ENCODE measurements at regions not wholly inside any gene's neighbourhood (a gene's known extent, or its start where the extent isn't known, plus 50 kb on each side); places are given as distances from the start of the nearest gene placed in this dataset.

- no peak for DNase-seq (ENCODE audit: low read depth)
These were observed 1097.8 kb upstream of the SLC10A2 start for GRCh38 chr13:104163866-104164630.

GRCh38 chr13:104160536-104160935 is 1094.3 kb upstream of the SLC10A2 start:
- DNase-seq (ENCODE audit: low read depth), result no peak

DNA sequence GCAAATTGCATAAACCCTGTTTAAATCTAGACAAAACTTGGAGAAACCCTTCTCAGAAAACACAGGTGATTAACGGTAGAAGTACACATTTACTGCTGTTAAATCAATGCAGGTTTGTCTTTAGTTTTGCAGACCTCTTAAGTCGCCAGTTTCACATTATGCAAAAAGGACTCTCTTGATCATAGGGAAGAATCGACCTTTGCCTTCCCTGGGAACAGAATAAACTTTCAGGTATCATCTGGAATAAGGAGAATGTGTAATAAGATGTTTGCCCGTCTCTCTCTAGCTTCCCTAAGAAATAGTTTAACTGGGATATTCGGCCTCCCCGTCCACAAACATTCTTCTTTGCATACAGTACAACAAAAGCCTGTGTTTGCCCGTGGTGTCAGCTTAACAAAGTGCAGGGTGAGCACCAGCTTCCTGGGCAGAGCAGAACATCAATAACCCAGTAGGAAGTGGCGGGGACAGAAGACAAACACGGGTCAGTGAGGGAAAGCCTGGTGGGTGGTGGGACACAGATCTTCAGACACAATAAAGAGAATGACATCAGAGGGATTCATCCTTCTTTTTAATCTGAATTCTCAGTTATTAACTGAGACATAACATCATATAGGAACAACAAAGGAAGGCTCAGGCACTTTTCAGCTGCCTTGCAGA is 1077.7 kb upstream of the SLC10A2 start:
- DNase-seq (ENCODE audit: low read depth), result no peak

- no peak for DNase-seq (ENCODE audit: low read depth)
These were observed 1074.3 kb upstream of the SLC10A2 start for GRCh38 chr13:104140552-104140951.

- no peak for DNase-seq (ENCODE audit: low read depth)
These were observed 1071.2 kb upstream of the SLC10A2 start for GRCh38 chr13:104137416-104137815.

DNA sequence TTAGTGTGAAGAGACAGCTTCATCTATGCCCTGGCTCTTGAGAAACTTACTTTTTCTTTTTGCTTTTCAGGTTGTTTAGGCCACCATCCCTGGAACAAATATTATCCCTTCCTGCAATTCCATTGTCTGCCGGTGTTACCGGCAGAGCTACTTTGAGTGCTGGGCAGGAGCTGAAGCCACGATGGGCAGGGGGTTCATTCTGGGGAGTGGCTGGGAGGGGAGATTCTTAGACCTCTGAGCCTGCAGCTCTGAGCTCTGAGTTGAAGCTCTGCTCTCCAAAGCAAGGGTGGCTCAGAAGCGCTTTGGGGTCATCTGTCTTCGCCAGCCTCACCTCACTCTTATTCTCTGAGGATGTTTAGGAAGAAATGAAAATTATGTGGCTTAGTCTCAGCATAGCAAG is 1066.6 kb upstream of the SLC10A2 start:
- no peak for DNase-seq (ENCODE audit: low read depth)

DNA sequence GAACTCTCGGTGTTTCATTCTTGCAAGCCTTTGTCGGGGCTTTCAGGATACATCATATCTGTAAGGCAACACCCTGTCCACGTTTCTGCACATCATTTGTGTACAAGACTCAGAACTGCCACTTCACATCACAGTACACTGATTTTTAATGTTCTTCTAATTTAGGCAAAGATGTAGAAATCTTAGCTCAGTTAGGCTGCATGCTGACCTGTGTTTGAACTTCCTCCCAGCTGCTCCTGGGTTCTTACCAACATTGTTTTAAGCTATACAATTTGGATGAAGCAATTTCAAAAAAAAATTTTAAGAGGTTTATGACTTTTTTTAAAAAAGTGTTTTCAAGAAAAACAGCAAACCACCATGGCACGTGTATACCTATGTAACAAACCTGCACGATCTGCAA is 1047.9 kb upstream of the SLC10A2 start:
- no peak for DNase-seq (ENCODE audit: low read depth)

DNA sequence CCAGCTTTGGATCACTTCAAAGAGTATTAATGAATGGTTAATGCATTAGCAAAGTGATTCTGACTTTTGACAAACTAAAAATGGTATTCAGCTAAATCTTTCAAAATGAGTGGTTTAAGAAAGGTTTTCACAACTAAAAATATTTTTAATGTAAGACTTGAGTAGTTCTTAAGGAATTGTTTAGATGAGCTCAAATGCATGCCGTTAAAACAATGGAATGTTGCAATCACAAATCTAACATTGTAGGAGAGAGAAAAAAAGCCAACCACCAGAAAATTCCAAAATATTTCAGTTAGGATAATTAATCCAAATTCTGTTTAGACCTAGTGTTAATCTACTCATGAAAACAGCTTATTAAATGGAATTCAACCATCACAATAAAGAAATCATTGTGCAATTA is 1044.8 kb upstream of the SLC10A2 start:
- DNase-seq (ENCODE audit: low read depth), result no peak

- no peak for DNase-seq (ENCODE audit: low read depth)
These were observed 1040.6 kb upstream of the SLC10A2 start for GRCh38 chr13:104106705-104107393.

- no peak for DNase-seq (ENCODE audit: low read depth)
These were observed 1039.5 kb upstream of the SLC10A2 start for GRCh38 chr13:104105418-104106355.

GRCh38 chr13:104099750-104100149 is 1033.5 kb upstream of the SLC10A2 start:
- DNase-seq (ENCODE audit: low read depth), result no peak

- DNase-seq (ENCODE audit: low read depth), result no peak
These were observed 1032.2 kb upstream of the SLC10A2 start for GRCh38 chr13:104098421-104098820.

DNA sequence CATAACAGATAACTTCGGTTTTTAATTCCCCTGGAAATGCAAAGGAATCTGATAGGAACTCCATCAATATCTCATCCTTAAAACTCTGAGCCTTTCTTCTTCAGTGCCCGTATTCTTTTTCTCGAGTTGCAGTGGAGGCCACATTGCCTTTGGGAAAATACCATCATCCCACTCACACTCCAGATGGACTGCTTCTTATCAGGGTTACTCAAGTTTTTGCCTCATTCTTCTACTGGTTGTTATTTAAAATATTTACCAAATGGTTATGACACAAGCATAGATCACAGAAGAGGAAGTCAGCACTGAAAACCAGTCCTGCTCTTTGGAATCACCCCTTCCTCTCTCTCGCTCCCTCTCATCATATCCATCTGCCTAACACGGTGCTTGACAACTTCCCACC is 1020.5 kb upstream of the SLC10A2 start:
- no peak for DNase-seq (ENCODE audit: low read depth)

DNA sequence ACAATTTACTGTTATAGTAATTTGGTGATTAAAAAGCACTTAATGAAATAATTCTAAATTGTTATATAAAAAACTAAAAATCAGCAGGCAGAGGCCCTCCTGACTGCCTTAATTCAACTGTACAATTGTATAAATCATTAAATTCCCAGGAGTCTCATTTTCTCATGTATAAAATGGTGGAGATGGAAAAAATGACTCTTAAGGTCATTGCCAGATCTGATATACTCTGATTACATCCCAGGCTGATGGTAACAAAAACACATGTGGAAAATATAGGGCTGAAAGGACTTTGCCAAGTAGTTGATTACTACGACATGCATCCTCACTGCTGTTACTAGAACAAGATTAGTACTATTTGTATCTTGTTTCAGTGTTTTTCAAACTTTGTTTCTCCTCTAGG is 1020.0 kb upstream of the SLC10A2 start:
- no peak for DNase-seq (ENCODE audit: low read depth)

DNA sequence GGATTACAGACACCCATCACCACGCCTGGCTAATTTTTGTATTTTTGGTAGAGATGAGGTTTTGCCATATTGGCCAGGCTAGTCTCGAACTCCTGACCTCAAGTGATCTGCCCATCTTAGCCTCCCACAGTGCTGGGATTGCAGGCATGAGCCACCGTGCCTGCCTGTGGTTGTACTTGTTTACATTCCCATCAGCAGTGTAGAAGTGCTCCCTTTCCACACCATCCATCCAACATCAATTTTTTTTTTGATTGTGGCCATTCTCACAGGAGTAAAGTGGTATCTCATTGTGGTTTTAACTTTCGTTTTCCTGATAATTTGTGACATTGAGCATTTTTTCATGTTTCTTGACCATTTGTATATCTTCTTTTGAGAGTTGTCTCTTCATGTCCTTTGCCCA is 1019.4 kb upstream of the SLC10A2 start:
- DNase-seq (ENCODE audit: low read depth), result no peak

DNA sequence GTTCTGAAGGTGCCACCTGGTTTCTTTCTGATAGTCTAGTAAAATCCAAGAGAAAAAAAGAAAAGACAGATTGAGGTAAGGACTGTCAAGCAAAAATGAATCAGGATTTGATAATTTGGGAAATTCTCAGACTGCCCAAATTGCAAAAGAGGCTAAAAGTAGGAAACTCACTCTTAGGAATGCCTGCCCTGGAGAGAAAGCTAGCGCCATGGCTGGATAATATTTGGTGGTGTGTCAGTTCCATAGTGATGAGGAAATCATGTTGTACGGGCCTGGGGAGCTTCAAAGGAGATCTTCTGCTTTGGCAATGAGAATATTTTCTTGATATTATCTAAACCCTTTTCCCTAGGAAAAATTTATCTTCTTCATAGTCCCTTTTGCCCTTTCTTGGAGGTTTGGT is 1008.1 kb upstream of the SLC10A2 start:
- no peak for DNase-seq (ENCODE audit: low read depth)

- no peak for DNase-seq (ENCODE audit: low read depth)
These were observed 1005.6 kb upstream of the SLC10A2 start for GRCh38 chr13:104071806-104072205.

DNA sequence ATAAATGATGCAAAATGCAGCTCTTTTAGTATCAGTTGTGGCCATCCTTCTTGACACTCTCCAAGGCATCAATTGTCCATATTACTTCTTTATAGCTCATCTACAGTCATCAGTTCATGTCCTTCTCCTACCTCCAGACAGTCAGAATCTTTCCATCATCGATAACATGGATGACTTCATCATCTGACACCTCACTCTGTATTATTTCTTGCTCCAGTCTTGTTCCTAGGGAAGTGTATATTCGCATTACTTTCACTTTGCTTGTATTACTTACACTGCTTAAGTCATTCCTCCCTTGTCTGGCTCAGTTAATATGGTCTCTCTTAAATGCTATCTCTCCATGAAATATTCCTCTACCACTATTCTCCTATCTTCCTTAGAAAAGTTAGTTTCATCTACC is 999.1 kb upstream of the SLC10A2 start:
- DNase-seq (ENCODE audit: low read depth), result no peak

DNA sequence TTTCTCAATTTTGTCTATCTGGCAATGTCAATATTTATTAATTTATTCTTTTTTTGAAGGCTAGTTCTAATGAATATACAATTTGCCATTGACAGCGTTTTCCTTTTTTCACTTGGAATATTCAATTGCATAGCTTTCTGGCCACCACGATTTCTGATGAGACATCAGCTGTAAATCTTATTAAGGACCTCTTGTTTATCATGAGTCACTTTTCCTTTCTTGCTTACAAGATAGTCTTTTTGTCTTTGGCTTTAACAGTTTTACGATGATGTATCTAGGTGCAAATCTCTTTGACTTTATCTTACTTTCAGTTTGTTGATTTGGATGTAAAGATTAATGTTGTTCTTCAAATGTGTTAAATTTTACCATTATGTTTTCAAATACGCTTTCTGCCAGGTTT is 991.6 kb upstream of the SLC10A2 start:
- no peak for DNase-seq (ENCODE audit: low read depth)

- DNase-seq (ENCODE audit: low read depth), result no peak
These were observed 979.7 kb upstream of the SLC10A2 start for GRCh38 chr13:104045907-104046306.

- no peak for DNase-seq (ENCODE audit: low read depth)
These were observed 977.0 kb upstream of the SLC10A2 start for GRCh38 chr13:104043184-104043583.

DNA sequence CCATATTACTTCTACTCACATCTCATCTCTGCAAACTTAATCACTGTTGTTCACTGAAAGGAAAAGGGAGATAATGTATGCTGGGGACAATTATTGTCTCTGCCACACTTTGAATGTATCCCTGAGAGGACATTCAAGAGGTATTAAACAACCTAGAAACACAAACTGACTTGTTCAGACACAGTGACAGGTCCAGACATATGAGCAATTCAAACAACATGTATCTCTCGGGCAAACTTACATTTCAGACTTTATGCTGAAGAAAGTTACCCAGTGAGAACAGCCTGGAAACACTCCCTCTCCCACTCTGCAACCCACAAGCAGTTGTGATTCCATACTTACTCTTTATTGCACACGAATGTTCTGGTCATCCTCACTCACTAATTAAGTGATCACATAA is 968.7 kb upstream of the SLC10A2 start:
- DNase-seq (ENCODE audit: low read depth), result no peak

Measured in stimulated activated CD8-positive, alpha-beta memory T cell treated with anti-CD3 and anti-CD28 coated beads, Interleukin-4, amount 100 ng/mL, for 24 hours (primary cell).